B cell (primary cell): ENCODE measurements at regions not wholly inside any gene's neighbourhood (a gene's known extent, or its start where the extent isn't known, plus 50 kb on each side); places are given as distances from the start of the nearest gene placed in this dataset.

Experiments used
- EZH2 ChIP-seq: IDR thresholded peaks from 2 replicates; pipeline ENCODE4 v1.6.1; 2012; ENCODE audit warnings: borderline replicate concordance, low read depth, mild to moderate bottlenecking, moderate library complexity, low read length; ENCODE audit not compliant: insufficient read depth, poor library complexity, severe bottlenecking
- TF ChIP-seq, protein P1 (sequence below): fragments of 200-600 bp; IDR thresholded peaks from one replicate; pipeline ENCODE4 v1.8.0; 2022; ENCODE audit warnings: antibody characterized with exemption, mild to moderate bottlenecking

DNA sequence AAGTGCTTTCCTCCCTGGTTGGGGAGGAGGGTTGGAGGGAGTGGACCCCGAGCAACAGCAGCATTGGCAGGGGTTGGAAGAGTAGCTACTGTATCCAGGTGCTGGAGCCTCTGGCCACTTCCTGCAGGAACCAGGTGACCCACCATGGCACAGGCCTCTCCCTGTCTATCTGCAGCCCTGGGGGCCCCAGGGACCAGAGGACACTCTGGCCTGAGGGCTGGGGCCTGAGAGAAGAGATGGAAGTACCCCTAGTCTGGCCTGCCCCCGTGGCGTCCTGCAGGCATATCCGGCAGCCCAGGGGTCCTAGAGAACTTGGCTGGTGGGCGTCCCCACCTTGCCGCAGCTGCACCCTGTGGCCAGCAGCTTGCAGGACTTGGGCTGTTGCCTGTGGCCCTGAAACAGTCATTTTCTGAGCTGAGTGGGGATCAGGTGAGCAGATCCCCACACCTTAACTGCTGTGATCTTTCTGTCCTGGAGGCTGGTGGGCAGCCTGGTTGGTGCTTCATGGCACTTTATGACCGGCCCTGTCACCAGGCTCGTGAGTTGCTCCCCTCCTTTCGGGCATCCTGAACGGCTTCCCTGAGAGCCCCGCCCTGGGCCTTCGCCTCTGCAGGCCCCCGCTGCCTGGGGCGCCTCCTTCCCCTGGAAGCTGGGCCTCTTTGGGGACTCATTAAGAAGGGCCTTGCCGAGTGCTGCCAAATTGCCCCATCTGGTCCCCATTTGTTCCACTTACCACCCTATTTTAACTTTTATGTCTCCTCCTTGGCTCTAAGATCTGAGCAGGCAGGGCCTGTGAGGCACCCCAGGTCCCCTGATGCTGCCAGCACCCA is 298.6 kb downstream of the SEC14L1 start:
- TF ChIP-seq, protein P1, sequence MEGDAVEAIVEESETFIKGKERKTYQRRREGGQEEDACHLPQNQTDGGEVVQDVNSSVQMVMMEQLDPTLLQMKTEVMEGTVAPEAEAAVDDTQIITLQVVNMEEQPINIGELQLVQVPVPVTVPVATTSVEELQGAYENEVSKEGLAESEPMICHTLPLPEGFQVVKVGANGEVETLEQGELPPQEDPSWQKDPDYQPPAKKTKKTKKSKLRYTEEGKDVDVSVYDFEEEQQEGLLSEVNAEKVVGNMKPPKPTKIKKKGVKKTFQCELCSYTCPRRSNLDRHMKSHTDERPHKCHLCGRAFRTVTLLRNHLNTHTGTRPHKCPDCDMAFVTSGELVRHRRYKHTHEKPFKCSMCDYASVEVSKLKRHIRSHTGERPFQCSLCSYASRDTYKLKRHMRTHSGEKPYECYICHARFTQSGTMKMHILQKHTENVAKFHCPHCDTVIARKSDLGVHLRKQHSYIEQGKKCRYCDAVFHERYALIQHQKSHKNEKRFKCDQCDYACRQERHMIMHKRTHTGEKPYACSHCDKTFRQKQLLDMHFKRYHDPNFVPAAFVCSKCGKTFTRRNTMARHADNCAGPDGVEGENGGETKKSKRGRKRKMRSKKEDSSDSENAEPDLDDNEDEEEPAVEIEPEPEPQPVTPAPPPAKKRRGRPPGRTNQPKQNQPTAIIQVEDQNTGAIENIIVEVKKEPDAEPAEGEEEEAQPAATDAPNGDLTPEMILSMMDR: no peak
- no peak for TF ChIP-seq EZH2
